ENCODE measurements at regions not wholly inside any gene's neighbourhood (a gene's known extent, or its start where the extent isn't known, plus 50 kb on each side); places are given as distances from the start of the nearest gene placed in this dataset.

GRCh38 chr10:59577984-59578383 lies 131.7 kb downstream of the SLC16A9 start:
- no peak for TF ChIP-seq MLX (CRISPR knock-in tag; IDR thresholded peaks at IDR 0.05)
- TF ChIP-seq CTCF (IDR thresholded peaks at IDR 0.05): no peak
- TF ChIP-seq ZNF121 (CRISPR knock-in tag; IDR thresholded peaks at IDR 0.05): no peak
- TF ChIP-seq CREB1 (CRISPR knock-in tag; IDR thresholded peaks at IDR 0.05): no peak
- no peak for TF ChIP-seq FOXJ3 (CRISPR knock-in tag; IDR thresholded peaks at IDR 0.05; ENCODE audit: borderline replicate concordance)
- TF ChIP-seq ZNF281 (CRISPR knock-in tag; IDR thresholded peaks at IDR 0.05): no peak
- no peak for TF ChIP-seq ZNF416 (CRISPR knock-in tag; IDR thresholded peaks at IDR 0.05)
- TF ChIP-seq CREM (CRISPR knock-in tag; IDR thresholded peaks at IDR 0.05): no peak
- TF ChIP-seq ATF1 (CRISPR knock-in tag; IDR thresholded peaks at IDR 0.05): no peak
- no peak for TF ChIP-seq ZNF317 (CRISPR knock-in tag; IDR thresholded peaks at IDR 0.05; ENCODE audit: borderline replicate concordance, low read depth)
- TF ChIP-seq ATF6 (CRISPR knock-in tag; IDR thresholded peaks at IDR 0.05): no peak
